Breast epithelium (tissue), 4 donors: ENCODE measurements at regions not wholly inside any gene's neighbourhood (a gene's known extent, or its start where the extent isn't known, plus 50 kb on each side); places are given as distances from the start of the nearest gene placed in this dataset.

Experiments used
- DNase-seq, 2 donors: peaks; one replicate each; pipeline ENCODE4 v3.0.0-alpha.2; 2019; ENCODE audit warnings: low spot score in 2 of 2
- H3K27ac ChIP-seq, 2 donors: fragments of 200-600 bp; sonication (generic) in 1 of 2; one replicate each; pipeline ENCODE4 v1.5.1; 2016 to 2019; ENCODE audit warnings: mild to moderate bottlenecking in 1 of 2
- H3K27me3 ChIP-seq, 2 donors: fragments of 200-600 bp; sonication (generic) in 1 of 2; one replicate each; pipeline versions ENCODE4 v1.5.1 to v1.6.0; 2017 to 2019; ENCODE audit warnings: control low read depth in 1 of 2, mild to moderate bottlenecking in 1 of 2
- H3K36me3 ChIP-seq: fragments of 200-600 bp; one replicate; pipeline ENCODE4 v1.5.1; 2019
- H3K4me1 ChIP-seq, 2 donors: fragments of 200-600 bp; sonication (generic); one replicate each; pipeline ENCODE4 v1.5.1; 2016 to 2019; ENCODE audit warnings: control low read depth in 1 of 2
- H3K4me3 ChIP-seq, 3 donors: fragments of 200-600 bp; sonication (generic); 1 replicate in 2 of 3; 2 replicates in 1 of 3; pipeline ENCODE4 v1.5.1; 2016 to 2019; ENCODE audit warnings: mild to moderate bottlenecking in 3 of 3, moderate library complexity in 2 of 3
- H3K9me3 ChIP-seq, 2 donors: fragments of 200-600 bp; sonication (generic) in 1 of 2; one replicate each; pipeline ENCODE4 v1.5.1; 2016 to 2019; ENCODE audit warnings: control low read depth in 1 of 2
- CTCF ChIP-seq, 3 donors: fragments of 450-650 bp; IDR thresholded peaks; one replicate each; pipeline ENCODE4 v1.5.1; 2016 to 2017; ENCODE audit warnings: antibody characterized with exemption in 3 of 3, mild to moderate bottlenecking in 3 of 3, moderate library complexity in 3 of 3
- POLR2A ChIP-seq: fragments of 450-650 bp; IDR thresholded peaks from one replicate; pipeline ENCODE4 v1.6.1; 2016; ENCODE audit warnings: antibody characterized with exemption, mild to moderate bottlenecking, moderate library complexity
- POLR2AphosphoS5 ChIP-seq, 3 donors: sonication (generic); formaldehyde crosslinking; IDR thresholded peaks; one replicate each; pipeline ENCODE4 v1.6.1; 2017; ENCODE audit warnings: antibody characterized with exemption in 3 of 3
- intact Hi-C: fragments of 100-400 bp; cut with DNase I; formaldehyde crosslinking; loops from one replicate; pipeline ENCODE4 v1.15.1; 2023; ENCODE audit warnings: low total_unique reads

GRCh38 chr17:31715446-31715845 is 143.6 kb downstream of the COPRS start:
- H3K4me3 ChIP-seq: no peak overlapping the region
- H3K27me3 ChIP-seq: no peaks in the 10 kb centered on the region
- H3K9me3 ChIP-seq: no peaks in the 10 kb centered on the region
- TF ChIP-seq POLR2AphosphoS5 (IDR thresholded peaks at IDR 0.05): no peak
- no peak for TF ChIP-seq POLR2A
- no peak for TF ChIP-seq CTCF (IDR thresholded peaks at IDR 0.05)
- intact Hi-C loops: no loop called here
- no peak overlapping the region for H3K27ac ChIP-seq
- H3K4me1 ChIP-seq: no peaks in the 10 kb centered on the region
- no peaks in the 10 kb centered on the region for H3K36me3 ChIP-seq
- no peak for DNase-seq

DNA sequence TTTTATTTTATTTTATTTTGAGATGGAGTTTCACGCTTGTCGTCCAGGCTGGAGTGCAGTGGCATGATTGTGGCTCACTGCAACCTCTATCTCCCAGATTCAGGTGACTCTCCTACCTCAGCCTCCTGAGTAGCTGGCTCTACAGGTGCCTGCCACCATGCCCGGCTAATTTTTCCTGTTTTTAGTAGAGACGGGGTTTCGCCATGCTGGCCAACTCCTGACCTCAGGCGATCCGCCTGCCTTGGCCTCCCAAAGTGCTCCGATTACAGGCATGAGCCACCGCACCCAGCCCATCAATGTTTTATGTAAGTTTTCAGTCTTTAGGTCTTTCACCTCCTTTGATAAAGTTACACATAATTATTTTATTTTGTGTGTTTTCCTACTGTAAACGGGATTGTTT is 154.6 kb downstream of the COPRS start:
- Histone ChIP-seq H3K4me1 (no peaks in the 10 kb centered on the region), H3K4me3 (no peak overlapping the region), H3K27ac (no peak overlapping the region), H3K27me3 (no peaks in the 10 kb centered on the region), H3K9me3 (no peaks in the 10 kb centered on the region), H3K36me3 (no peaks in the 10 kb centered on the region)
- TF ChIP-seq POLR2A (no peak), POLR2AphosphoS5 (IDR thresholded peaks at IDR 0.05) (no peak), CTCF (IDR thresholded peaks at IDR 0.05) (no peak)
- intact Hi-C loops: no loop called here
- DNase-seq: no peak

GRCh38 chr17:31702041-31702440 is 157.0 kb downstream of the COPRS start:
- H3K27ac ChIP-seq: no peak overlapping the region
- H3K36me3 ChIP-seq: no peaks in the 10 kb centered on the region
- no peaks in the 10 kb centered on the region for H3K4me1 ChIP-seq
- TF ChIP-seq POLR2AphosphoS5 (IDR thresholded peaks at IDR 0.05) (no peak), CTCF (IDR thresholded peaks at IDR 0.05) (no peak)
- no peak overlapping the region for H3K4me3 ChIP-seq
- no peaks in the 10 kb centered on the region for H3K9me3 ChIP-seq
- intact Hi-C loops: no loop called here
- DNase-seq: no peak
- H3K27me3 ChIP-seq: no peaks in the 10 kb centered on the region

- Histone ChIP-seq H3K9me3 (no peaks in the 10 kb centered on the region), H3K4me3 (no peak overlapping the region), H3K27me3 (no peaks in the 10 kb centered on the region), H3K4me1 (no peaks in the 10 kb centered on the region), H3K36me3 (no peaks in the 10 kb centered on the region), H3K27ac (no peak overlapping the region)
- intact Hi-C loops: no loop called here
- no peak for DNase-seq
- no peak for TF ChIP-seq POLR2A
- no peak for TF ChIP-seq CTCF (IDR thresholded peaks at IDR 0.05)
These were observed 158.1 kb downstream of the COPRS start for GRCh38 chr17:31700973-31701372.

DNA sequence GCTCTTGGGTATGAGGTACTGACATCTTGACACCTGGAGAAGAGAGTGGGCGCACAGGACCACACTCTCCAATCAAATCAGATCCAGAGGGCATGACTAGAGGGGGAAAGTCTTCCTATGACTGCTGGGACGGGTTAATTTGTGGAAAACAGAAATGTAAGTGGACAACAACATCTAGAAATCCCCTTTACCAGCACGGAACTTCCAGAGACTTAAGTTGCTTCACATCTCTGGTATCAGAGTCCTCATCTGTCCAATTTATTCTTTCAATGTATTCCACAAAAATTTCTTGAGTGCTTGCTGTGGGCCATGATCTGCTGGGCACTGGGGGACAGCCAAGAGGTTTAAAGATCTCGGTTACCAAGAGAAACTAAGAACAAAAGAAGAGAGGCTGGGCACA is 159.2 kb downstream of the COPRS start:
- no peak overlapping the region for H3K27ac ChIP-seq
- intact Hi-C loops: no loop called here

More for the DNA sequence above, 159.2 kb downstream of the COPRS start:
- H3K36me3 ChIP-seq: no peaks in the 10 kb centered on the region
- no peaks in the 10 kb centered on the region for H3K4me1 ChIP-seq
- no peaks in the 10 kb centered on the region for H3K27me3 ChIP-seq
- H3K4me3 ChIP-seq: no peak overlapping the region
- no peaks in the 10 kb centered on the region for H3K9me3 ChIP-seq
- TF ChIP-seq CTCF (IDR thresholded peaks at IDR 0.05) (no peak), POLR2A (no peak), POLR2AphosphoS5 (IDR thresholded peaks at IDR 0.05) (no peak)
- DNase-seq: no peak
